Common myeloid progenitor, CD34-positive (primary cell): ENCODE measurements at regions not wholly inside any gene's neighbourhood (a gene's known extent, or its start where the extent isn't known, plus 50 kb on each side); places are given as distances from the start of the nearest gene placed in this dataset.

Source experiments
- CTCF ChIA-PET: fragments of 350-600 bp; sonication (Branson Sonifier 250); formaldehyde crosslinking; loops from one replicate; lab custom pipeline; 2021; ENCODE audit warnings: antibody characterized with exemption; lab: Charles Lee
- POLR2A ChIA-PET: fragments of 350-600 bp; sonication (Branson Sonifier 250); formaldehyde crosslinking; loops from one replicate; lab custom pipeline; 2021; ENCODE audit warnings: antibody characterized with exemption; lab: Charles Lee
- DNase-seq, 3 donors: peaks; one replicate each; pipeline versions ENCODE4 v3.0.0 to v3.0.0-alpha.2; 2013
- H3K27ac ChIP-seq, 2 experiments: 1 replicate in 1 of 2; 2 replicates in 1 of 2; pipeline ENCODE4 v1.7.0; 2013; ENCODE audit warnings: inconsistent platforms in 2 of 2, low read length in 2 of 2, mild to moderate bottlenecking in 2 of 2, low read depth in 1 of 2, moderate library complexity in 1 of 2; ENCODE audit not compliant: severe bottlenecking in 2 of 2, insufficient read depth in 1 of 2, poor library complexity in 1 of 2
- H3K27me3 ChIP-seq, 5 experiments: replicated peaks in 2 of 5; 1 replicate in 3 of 5; 2 replicates in 2 of 5; pipeline versions ENCODE4 v1.6.1 to v1.7.0; 2013; ENCODE audit warnings: low read length in 4 of 5, mild to moderate bottlenecking in 2 of 5, moderate library complexity in 2 of 5, inconsistent platforms in 1 of 5; ENCODE audit not compliant: insufficient read depth in 5 of 5, control insufficient read depth in 4 of 5
- H3K36me3 ChIP-seq, 4 experiments: 1 replicate in 2 of 4; 2 replicates in 2 of 4; pipeline versions ENCODE4 v1.6.1 to v1.7.0; 2013; ENCODE audit warnings: low read length in 3 of 4, control low read depth in 1 of 4, mild to moderate bottlenecking in 1 of 4; ENCODE audit not compliant: control insufficient read depth in 4 of 4, insufficient read depth in 4 of 4
- H3K4me1 ChIP-seq, 4 experiments: 1 replicate in 3 of 4; 2 replicates in 1 of 4; pipeline versions ENCODE4 v1.6.1 to v1.7.1; 2013; ENCODE audit warnings: low read length in 3 of 4, mild to moderate bottlenecking in 3 of 4, control low read depth in 1 of 4, inconsistent platforms in 1 of 4, moderate library complexity in 1 of 4; ENCODE audit not compliant: control insufficient read depth in 4 of 4, insufficient read depth in 4 of 4; ENCODE audit errors: control extremely low read depth in 1 of 4
- H3K4me3 ChIP-seq, 7 experiments: 1 replicate in 4 of 7; 2 replicates in 3 of 7; pipeline versions ENCODE4 v1.5.1 to v1.7.0; 2013; ENCODE audit warnings: mild to moderate bottlenecking in 7 of 7, low read length in 6 of 7, moderate library complexity in 6 of 7, inconsistent platforms in 2 of 7, low read depth in 2 of 7, control low read depth in 1 of 7; ENCODE audit not compliant: insufficient read depth in 4 of 7, control insufficient read depth in 1 of 7; ENCODE audit errors: extremely low read depth in 1 of 7
- H3K9me3 ChIP-seq, 5 experiments: 1 replicate in 4 of 5; 2 replicates in 1 of 5; pipeline versions ENCODE4 v1.6.1 to v1.7.1; 2013; ENCODE audit warnings: low read length in 4 of 5, mild to moderate bottlenecking in 2 of 5, inconsistent platforms in 1 of 5, low read depth in 1 of 5, moderate library complexity in 1 of 5; ENCODE audit not compliant: control insufficient read depth in 4 of 5, insufficient read depth in 2 of 5; ENCODE audit errors: control extremely low read depth in 1 of 5
- WGBS: methylation state at CpG from one replicate; pipeline ENCODE4 v1.1.5; 2013; ENCODE audit not compliant: insufficient coverage; 5-methylcytosine and 5-hydroxymethylcytosine counted together

DNA sequence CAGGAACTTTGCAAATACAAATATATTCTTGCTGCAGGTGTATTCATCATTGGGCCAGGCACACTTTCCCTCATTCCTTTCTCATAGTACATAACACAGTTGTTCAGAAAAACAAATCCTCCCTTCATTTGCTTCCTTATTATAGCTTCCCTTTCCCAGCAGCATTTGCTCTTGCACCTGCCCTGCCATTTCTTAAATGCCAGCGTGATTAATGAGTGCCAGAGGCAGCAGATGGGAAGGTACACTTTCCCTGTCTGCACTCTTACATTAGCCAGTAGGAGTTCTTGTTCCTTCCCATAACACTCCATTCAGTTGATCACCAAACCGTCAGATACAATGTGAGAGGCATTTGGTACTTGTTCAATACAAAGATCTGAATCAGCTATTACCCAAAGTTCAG is 128.5 kb upstream of the GAP43 start:
- Histone ChIP-seq H3K27ac (no peak overlapping the region), H3K27me3 (no peaks in the 10 kb centered on the region), H3K9me3 (no peaks in the 10 kb centered on the region), H3K4me1 (no peaks in the 10 kb centered on the region), H3K36me3 (no peaks in the 10 kb centered on the region), H3K4me3 (no peak overlapping the region)
- ChIA-PET CTCF (interaction anchor here (0.8 kb wide), 1 partner anchor 10 kb away, joined by 3 read pairs; no protein-coding TSS in a partner anchor), POLR2A (no interaction called here)
- DNase-seq: no peak
- WGBS: no CpG with 5 or more reads among the region's 2 CpGs

DNA sequence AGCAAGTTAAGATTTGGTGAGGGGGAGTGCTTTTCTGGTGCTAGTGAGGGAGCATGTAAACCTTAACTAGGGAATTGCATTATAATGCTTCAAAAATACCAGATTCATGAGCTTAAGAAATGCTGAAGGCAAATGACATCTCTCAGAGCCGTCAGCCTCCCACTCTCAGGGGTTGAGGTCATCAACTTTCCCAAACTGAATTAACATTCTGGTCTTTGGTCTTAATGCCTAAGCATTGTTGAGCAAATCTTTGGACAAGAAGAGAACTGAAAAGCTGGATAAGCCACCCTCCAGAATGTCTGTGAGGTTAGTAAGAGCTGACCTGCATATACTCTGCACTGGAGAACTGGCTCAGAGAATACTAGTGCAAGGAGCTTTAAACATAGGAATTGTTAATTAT is 124.9 kb upstream of the GAP43 start:
- Histone ChIP-seq H3K9me3 (no peaks in the 10 kb centered on the region), H3K27ac (no peak overlapping the region), H3K36me3 (no peaks in the 10 kb centered on the region), H3K4me1 (peaks cover 0 to 6% (median 0%) of the 10 kb centered on the region in 4 experiments), H3K4me3 (no peak overlapping the region), H3K27me3 (no peaks in the 10 kb centered on the region)
- no peak for DNase-seq
- ChIA-PET CTCF (interaction anchor here (0.8 to 1.0 kb wide), 2 partner anchors 26 to 29 kb away, joined by 3 read pairs; no protein-coding TSS in a partner anchor), POLR2A (no interaction called here)
- WGBS: 100% methylated on average over 1 of the region's 1 CpG

DNA sequence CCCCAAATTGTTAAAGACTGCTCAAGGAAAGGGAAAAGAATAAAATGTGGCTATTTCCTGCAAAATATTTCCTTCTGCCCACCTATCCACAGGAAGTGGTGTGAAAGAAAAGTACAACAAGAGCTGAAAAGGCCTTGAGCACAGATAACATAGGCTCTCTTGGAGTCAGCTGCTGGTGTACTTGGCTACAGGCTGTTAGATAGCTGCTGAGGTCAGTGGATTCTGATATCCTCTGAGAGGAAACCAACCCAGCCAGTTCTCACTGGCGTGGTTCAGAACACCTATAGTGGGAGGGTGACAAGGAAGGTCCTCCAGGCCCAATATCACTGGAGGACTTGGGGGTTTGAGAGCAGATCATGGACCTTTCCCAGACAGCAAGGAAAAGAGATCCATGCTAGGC is 124.4 kb upstream of the GAP43 start:
- ChIA-PET CTCF (interaction anchor here (0.8 kb wide), 1 partner anchor 27 kb away, joined by 3 read pairs; no protein-coding TSS in a partner anchor), POLR2A (no interaction called here)
- no peaks in the 10 kb centered on the region for H3K36me3 ChIP-seq
- H3K4me3 ChIP-seq: no peak overlapping the region
- H3K4me1 ChIP-seq: peaks cover 0 to 6% (median 0%) of the 10 kb centered on the region in 4 experiments
- DNase-seq: no peak
- no peaks in the 10 kb centered on the region for H3K9me3 ChIP-seq
- H3K27ac ChIP-seq: no peak overlapping the region
- WGBS: 90% methylated on average over 1 of the region's 1 CpG
- no peaks in the 10 kb centered on the region for H3K27me3 ChIP-seq

DNA sequence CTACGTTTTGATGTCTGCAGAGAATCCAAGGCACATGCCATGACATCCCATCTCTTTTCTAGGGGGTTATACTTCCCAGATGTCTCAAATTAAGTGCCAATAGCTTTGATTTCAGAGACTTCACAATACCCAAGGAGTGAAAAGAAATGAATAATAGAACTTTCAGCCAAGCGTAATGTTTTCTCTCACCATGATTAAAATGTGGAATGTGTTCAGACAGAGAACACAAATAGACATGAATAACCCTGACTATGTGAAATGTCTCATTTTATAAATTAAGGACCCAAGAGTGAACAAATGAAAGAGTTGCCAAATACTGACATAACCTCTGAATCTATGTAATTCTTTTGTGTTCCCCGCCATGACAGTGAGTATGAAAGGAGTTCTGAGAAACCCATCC is 123.6 kb upstream of the GAP43 start:
- no peak overlapping the region for H3K4me3 ChIP-seq
- CTCF ChIA-PET: no interaction called here
- H3K9me3 ChIP-seq: no peaks in the 10 kb centered on the region
- no peak overlapping the region for H3K27ac ChIP-seq
- POLR2A ChIA-PET: no interaction called here
- no peaks in the 10 kb centered on the region for H3K36me3 ChIP-seq
- no peak for DNase-seq
- no peaks in the 10 kb centered on the region for H3K27me3 ChIP-seq
- 93% methylated on average over 1 of the region's 3 CpGs for WGBS
- peaks cover 0 to 6% (median 0%) of the 10 kb centered on the region in 4 experiments for H3K4me1 ChIP-seq

DNA sequence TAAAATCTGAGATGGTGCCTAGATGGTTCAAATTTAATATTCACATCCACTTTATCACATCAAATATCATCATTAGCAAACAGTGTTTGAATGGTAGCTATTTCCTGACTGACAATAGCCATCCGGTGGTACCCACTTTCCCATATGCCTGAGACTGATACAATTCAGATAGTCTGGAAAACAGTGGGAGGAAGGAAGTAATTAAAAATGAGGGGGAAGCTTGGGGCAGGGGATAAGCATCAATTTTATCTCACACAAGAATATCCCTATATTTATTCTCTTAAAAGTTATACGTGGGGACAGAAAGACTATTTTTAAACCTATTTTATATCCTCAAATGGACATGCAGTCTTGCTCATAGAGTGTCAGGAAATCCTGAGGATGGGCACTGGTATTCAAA is 122.5 kb upstream of the GAP43 start:
- Histone ChIP-seq H3K27ac (no peak overlapping the region), H3K4me1 (peaks cover 0 to 6% (median 0%) of the 10 kb centered on the region in 4 experiments), H3K9me3 (peaks cover 0 to 7% (median 0%) of the 10 kb centered on the region in 5 experiments), H3K27me3 (no peaks in the 10 kb centered on the region), H3K4me3 (no peak overlapping the region), H3K36me3 (no peaks in the 10 kb centered on the region)
- ChIA-PET POLR2A (no interaction called here), CTCF (interaction anchor here (1.0 kb wide), 1 partner anchor 15 kb away, joined by 4 read pairs; no protein-coding TSS in a partner anchor)
- no peak for DNase-seq
- no CpG with 5 or more reads among the region's 2 CpGs for WGBS

DNA sequence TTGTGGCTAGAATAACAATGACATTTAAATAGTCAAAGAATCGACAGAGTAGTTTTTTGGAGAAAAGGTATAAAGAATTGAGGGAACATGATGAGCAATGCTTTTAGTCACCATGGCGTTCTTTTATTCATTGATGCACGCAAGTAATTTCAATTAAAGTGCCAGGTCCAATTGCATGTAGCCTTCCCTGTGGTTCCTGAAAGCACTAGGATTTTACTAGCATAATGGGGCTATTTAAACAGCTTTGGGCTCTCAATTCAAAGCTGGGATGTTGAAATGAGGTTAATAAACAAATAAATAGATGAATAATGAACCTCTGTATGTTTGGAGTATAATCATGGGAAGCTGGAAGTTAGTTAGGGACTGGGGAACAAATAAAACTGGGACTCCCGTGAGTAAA is 121.2 kb upstream of the GAP43 start:
- 100% methylated on average over 3 of the region's 4 CpGs for WGBS
- H3K4me1 ChIP-seq: peaks cover 0 to 6% (median 0%) of the 10 kb centered on the region in 4 experiments
- ChIA-PET CTCF (no interaction called here), POLR2A (no interaction called here)
- no peak overlapping the region for H3K27ac ChIP-seq
- peaks cover 0 to 11% (median 0%) of the 10 kb centered on the region in 5 experiments for H3K9me3 ChIP-seq
- no peaks in the 10 kb centered on the region for H3K27me3 ChIP-seq
- no peak overlapping the region for H3K4me3 ChIP-seq
- no peaks in the 10 kb centered on the region for H3K36me3 ChIP-seq
- DNase-seq: no peak

DNA sequence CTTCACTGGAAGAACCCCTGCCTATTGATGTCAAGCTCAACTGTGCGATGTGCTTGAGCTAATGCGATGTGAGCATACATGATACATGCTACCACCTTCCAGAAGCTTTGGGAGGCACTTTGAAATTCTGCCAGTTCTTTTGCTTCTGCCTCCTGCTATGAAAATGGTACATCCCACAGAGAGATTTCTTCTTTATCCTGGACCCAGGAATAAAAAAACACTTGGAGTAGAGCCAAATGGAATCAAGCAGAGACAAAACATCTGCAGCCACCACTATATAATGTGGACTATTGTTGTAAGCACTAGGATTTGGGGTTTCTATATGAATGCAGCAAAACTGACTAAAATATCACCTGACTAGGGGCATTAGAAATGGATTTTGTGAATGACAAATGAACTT is 119.9 kb upstream of the GAP43 start:
- no peak overlapping the region for H3K27ac ChIP-seq
- no peaks in the 10 kb centered on the region for H3K36me3 ChIP-seq
- WGBS: 83% methylated on average over 2 of the region's 2 CpGs
- CTCF ChIA-PET: no interaction called here
- POLR2A ChIA-PET: interaction anchor here (0.8 kb wide), 1 partner anchor 10 kb away, joined by 3 read pairs; no protein-coding TSS in a partner anchor
- H3K4me1 ChIP-seq: peaks cover 0 to 6% (median 0%) of the 10 kb centered on the region in 4 experiments
- no peak overlapping the region for H3K4me3 ChIP-seq
- peaks cover 0 to 11% (median 0%) of the 10 kb centered on the region in 5 experiments for H3K9me3 ChIP-seq
- DNase-seq: no peak
- H3K27me3 ChIP-seq: no peaks in the 10 kb centered on the region
